Smooth muscle cell (in vitro differentiated cells): ENCODE measurements at regions not wholly inside any gene's neighbourhood (a gene's known extent, or its start where the extent isn't known, plus 50 kb on each side); places are given as distances from the start of the nearest gene placed in this dataset.
A peak's percentile ranks its signal among the peaks of the same experiment; 100 is the strongest.

Source experiments
- DNase-seq: peaks from one replicate; lab custom pipeline; 2025; ENCODE audit not compliant: unreplicated experiment; lab: John Stamatoyannopoulos, UW
- H2AFZ ChIP-seq: fragments of 200-600 bp; sonication (generic); 2 replicates; pipeline ENCODE4 v1.6.0; 2016; ENCODE audit warnings: antibody characterized with exemption, low read depth, mild to moderate bottlenecking
- H3F3A ChIP-seq: fragments of 200-600 bp; sonication (generic); 2 replicates; pipeline ENCODE4 v1.6.0; 2017; ENCODE audit warnings: antibody characterized with exemption, low read depth
- H3K27ac ChIP-seq: fragments of 200-600 bp; sonication (generic); 2 replicates; pipeline ENCODE4 v1.5.1; 2016; ENCODE audit warnings: low read depth, mild to moderate bottlenecking
- H3K27me3 ChIP-seq: fragments of 200-600 bp; sonication (generic); 2 replicates; pipeline ENCODE4 v1.6.1; 2016; ENCODE audit warnings: low read depth, mild to moderate bottlenecking
- H3K36me3 ChIP-seq: fragments of 200-600 bp; sonication (generic); 2 replicates; pipeline ENCODE4 v1.5.1; 2016; ENCODE audit warnings: low read depth
- H3K4me1 ChIP-seq: fragments of 200-600 bp; sonication (generic); 2 replicates; pipeline ENCODE4 v1.5.1; 2016; ENCODE audit warnings: low read depth
- H3K4me2 ChIP-seq: fragments of 200-600 bp; sonication (generic); 2 replicates; pipeline ENCODE4 v1.6.0; 2016; ENCODE audit warnings: mild to moderate bottlenecking
- H3K4me3 ChIP-seq: fragments of 200-600 bp; sonication (generic); 2 replicates; pipeline ENCODE4 v1.5.1; 2016; ENCODE audit warnings: mild to moderate bottlenecking
- H3K79me2 ChIP-seq: fragments of 200-600 bp; sonication (generic); 2 replicates; pipeline ENCODE4 v1.6.0; 2016; ENCODE audit warnings: low read depth, mild to moderate bottlenecking
- H3K9ac ChIP-seq: fragments of 200-600 bp; sonication (generic); 2 replicates; pipeline ENCODE4 v1.6.0; 2016; ENCODE audit warnings: low read depth
- H3K9me3 ChIP-seq: fragments of 200-600 bp; sonication (generic); replicated peaks from 2 replicates; pipeline ENCODE4 v1.5.1; 2016; ENCODE audit warnings: low read depth
- H4K20me1 ChIP-seq: fragments of 200-600 bp; sonication (generic); 2 replicates; pipeline ENCODE4 v1.6.0; 2016; ENCODE audit warnings: low read depth
- CTCF ChIP-seq: fragments of 200-600 bp; sonication (generic); IDR thresholded peaks from 2 replicates; pipeline ENCODE4 v1.5.1; 2017; ENCODE audit warnings: borderline replicate concordance, mild to moderate bottlenecking, antibody characterized with exemption; ENCODE audit not compliant: insufficient read depth, poor library complexity, severe bottlenecking
- WGBS: methylation state at CpG from one replicate; pipeline ENCODE4 v1.1.7; 2016; ENCODE audit warnings: low lambda C conversion rate; 5-methylcytosine and 5-hydroxymethylcytosine counted together

GRCh38 chr14:71658261-71658860 lies 273.9 kb upstream of the RGS6 start:
- H2AFZ ChIP-seq: no peak overlapping the region
- H3K4me2 ChIP-seq: peak overlapping the region; percentile 18
- no peaks in the 10 kb centered on the region for H3K9me3 ChIP-seq
- peaks cover 16% of the 10 kb centered on the region for H3K36me3 ChIP-seq
- H3K27me3 ChIP-seq: no peaks in the 10 kb centered on the region
- H3K4me3 ChIP-seq: no peak overlapping the region
- no peaks in the 10 kb centered on the region for H3F3A ChIP-seq
- H4K20me1 ChIP-seq: no peaks in the 10 kb centered on the region
- DNase-seq: no peak
- peaks cover 16% of the 10 kb centered on the region for H3K79me2 ChIP-seq
- peaks cover 18% of the 10 kb centered on the region for H3K4me1 ChIP-seq
- WGBS: 60% methylated on average over 2 of the region's 2 CpGs
- H3K27ac ChIP-seq: no peak overlapping the region
- TF ChIP-seq CTCF: no peak
- no peak overlapping the region for H3K9ac ChIP-seq

GRCh38 chr14:71659159-71659558 lies 273.1 kb upstream of the RGS6 start:
- peaks cover 16% of the 10 kb centered on the region for H3K79me2 ChIP-seq
- H3F3A ChIP-seq: peaks cover 4% of the 10 kb centered on the region
- H3K27me3 ChIP-seq: no peaks in the 10 kb centered on the region
- peak overlapping the region; percentile 47 for H3K4me2 ChIP-seq
- no peaks in the 10 kb centered on the region for H3K9me3 ChIP-seq
- no peak for DNase-seq
- no peak overlapping the region for H2AFZ ChIP-seq
- no peak overlapping the region for H3K4me3 ChIP-seq
- no peaks in the 10 kb centered on the region for H4K20me1 ChIP-seq
- H3K9ac ChIP-seq: no peak overlapping the region
- TF ChIP-seq CTCF: no peak
- peak overlapping the region; percentile 41 for H3K27ac ChIP-seq
- H3K36me3 ChIP-seq: peaks cover 8% of the 10 kb centered on the region
- peaks cover 18% of the 10 kb centered on the region for H3K4me1 ChIP-seq

- 95% methylated on average over 5 of the region's 5 CpGs for WGBS
- no peaks in the 10 kb centered on the region for H4K20me1 ChIP-seq
- H3K9ac ChIP-seq: no peak overlapping the region
- peaks cover 10% of the 10 kb centered on the region for H3F3A ChIP-seq
- no peak for DNase-seq
- no peak for TF ChIP-seq CTCF
- no peaks in the 10 kb centered on the region for H3K9me3 ChIP-seq
- H3K4me1 ChIP-seq: peaks cover 20% of the 10 kb centered on the region
- no peak overlapping the region for H3K27ac ChIP-seq
- H3K27me3 ChIP-seq: no peaks in the 10 kb centered on the region
- no peak overlapping the region for H3K4me3 ChIP-seq
- H2AFZ ChIP-seq: no peak overlapping the region
- no peaks in the 10 kb centered on the region for H3K79me2 ChIP-seq
- H3K36me3 ChIP-seq: no peaks in the 10 kb centered on the region
- no peak overlapping the region for H3K4me2 ChIP-seq
Observed at GRCh38 chr14:71661441-71661840, 270.8 kb upstream of the RGS6 start.

- no peaks in the 10 kb centered on the region for H3K27me3 ChIP-seq
- H3K4me3 ChIP-seq: no peak overlapping the region
- H2AFZ ChIP-seq: no peak overlapping the region
- H3K27ac ChIP-seq: peak overlapping the region; percentile 82
- no peaks in the 10 kb centered on the region for H3K79me2 ChIP-seq
- H3K9ac ChIP-seq: no peak overlapping the region
- WGBS: 85% methylated on average over 4 of the region's 4 CpGs
- H4K20me1 ChIP-seq: no peaks in the 10 kb centered on the region
- H3F3A ChIP-seq: peaks cover 10% of the 10 kb centered on the region
- no peaks in the 10 kb centered on the region for H3K9me3 ChIP-seq
- peaks cover 22% of the 10 kb centered on the region for H3K4me1 ChIP-seq
- DNase-seq: no peak
- no peak overlapping the region for H3K4me2 ChIP-seq
- no peaks in the 10 kb centered on the region for H3K36me3 ChIP-seq
- no peak for TF ChIP-seq CTCF
Observed at GRCh38 chr14:71662291-71662790, 269.9 kb upstream of the RGS6 start.
